C4-2B (cell line): ENCODE measurements at regions not wholly inside any gene's neighbourhood (a gene's known extent, or its start where the extent isn't known, plus 50 kb on each side); places are given as distances from the start of the nearest gene placed in this dataset.

Source experiments
- CTCF ChIP-seq: fragments of 450-650 bp; conservative IDR thresholded peaks from 2 replicates; pipeline ENCODE4 v1.5.1; 2017; ENCODE audit warnings: mild to moderate bottlenecking
- ZFX ChIP-seq: fragments of 450-650 bp; IDR thresholded peaks from 2 replicates; pipeline ENCODE4 v1.6.1; 2017

- TF ChIP-seq CTCF (no peak), ZFX (no peak)
Measured at GRCh38 chr9:2290382-2290781, 275.2 kb downstream of the SMARCA2 start.
